HCT116 (cell line): ENCODE measurements at regions not wholly inside any gene's neighbourhood (a gene's known extent, or its start where the extent isn't known, plus 50 kb on each side); places are given as distances from the start of the nearest gene placed in this dataset.
A peak's percentile ranks its signal among the peaks of the same experiment; 100 is the strongest.

Experiments
- ATAC-seq: fragments of 200-7000 bp; cut with Tn5 transposase; 2 replicates; pipeline ENCODE4 v1.9.1; 2020; ENCODE audit warnings: mild to moderate bottlenecking, moderate library complexity
- BruUV-seq: library from RNA; stranded (reverse); fragments of 400-500 nt; replicated peaks from 2 replicates; lab custom pipeline; 2021; lab: Mats Ljungman, UMichigan
- CTCF ChIA-PET: fragments of 300-600 bp; sonication (Branson Sonifier 250); formaldehyde crosslinking; loops from one replicate; lab custom pipeline; 2021; ENCODE audit warnings: antibody characterized with exemption; lab: Charles Lee
- POLR2A ChIA-PET: fragments of 300-600, 350-600 bp; sonication (Branson Sonifier 250); formaldehyde crosslinking; loops from one replicate; lab custom pipeline; 2021; ENCODE audit warnings: antibody characterized with exemption; lab: Charles Lee
- RAD21 ChIA-PET, 2 experiments: fragments of 300-600 bp; sonication (Branson Sonifier 250); formaldehyde crosslinking; loops; one replicate each; lab custom pipeline; 2023; ENCODE audit warnings: low total read pairs in 2 of 2; ENCODE audit not compliant: uncharacterized antibody in 2 of 2, unreplicated experiment in 2 of 2, low non-redundant PET in 1 of 2; lab: Charles Lee
- DNase-seq: peaks from one replicate; pipeline ENCODE4 v3.0.0-alpha.2; 2010; ENCODE audit warnings: low read depth, low spot score
- H2AFZ ChIP-seq: fragments of 200-600 bp; shearing (Covaris generic), sonication (generic); 2 replicates; pipeline ENCODE4 v1.6.1; 2017; ENCODE audit warnings: low read depth, mixed run types, mixed read lengths, antibody characterized with exemption, low read length; ENCODE audit not compliant: poor library complexity, severe bottlenecking
- H3K27ac ChIP-seq: 2 replicates; pipeline ENCODE4 v1.5.1; 2012; ENCODE audit warnings: low read depth, low read length
- H3K27me3 ChIP-seq: fragments of 200-600 bp; sonication (generic); 2 replicates; pipeline ENCODE4 v1.6.1; 2016; ENCODE audit warnings: mixed run types, low read length, mixed read lengths; ENCODE audit not compliant: insufficient read depth
- H3K36me3 ChIP-seq, 2 experiments: fragments of 200-500 bp in 1 of 2; fragments of 200-600 bp in 1 of 2; sonication (Bioruptor generic) in 1 of 2; sonication (generic) in 1 of 2; 2 replicates each; pipeline versions ENCODE4 v1.5.1 to v1.6.1; 2014 to 2016; ENCODE audit warnings: low read length in 2 of 2, inconsistent platforms in 1 of 2, mixed read lengths in 1 of 2, mixed run types in 1 of 2; ENCODE audit not compliant: insufficient read depth in 2 of 2, control insufficient read depth in 1 of 2
- H3K4me1 ChIP-seq, 2 experiments: fragments of 200-600 bp in 1 of 2; sonication (generic) in 1 of 2; 2 replicates each; pipeline versions ENCODE4 v1.5.1 to v1.6.1; 2012 to 2017; ENCODE audit warnings: low read length in 2 of 2, inconsistent platforms in 1 of 2, mild to moderate bottlenecking in 1 of 2, mixed read lengths in 1 of 2, mixed run types in 1 of 2, moderate library complexity in 1 of 2; ENCODE audit not compliant: insufficient read depth in 2 of 2, control insufficient read depth in 1 of 2
- H3K4me2 ChIP-seq: fragments of 200-600 bp; sonication (generic); 2 replicates; pipeline ENCODE4 v1.6.1; 2017; ENCODE audit warnings: mixed run types, low read length, mixed read lengths
- H3K4me3 ChIP-seq, 2 experiments: fragments of 200-600 bp in 1 of 2; sonication (generic) in 1 of 2; replicated peaks in 1 of 2; 2 replicates each; pipeline ENCODE4 v1.5.1; 2011 to 2016; ENCODE audit warnings: low read length in 2 of 2, control low read depth in 1 of 2, low read depth in 1 of 2, mild to moderate bottlenecking in 1 of 2, mixed read lengths in 1 of 2, mixed run types in 1 of 2
- H3K79me2 ChIP-seq: fragments of 200-600 bp; sonication (generic); 2 replicates; pipeline ENCODE4 v1.6.1; 2017; ENCODE audit warnings: mild to moderate bottlenecking, mixed run types, low read length, moderate library complexity, mixed read lengths; ENCODE audit not compliant: insufficient read depth
- H3K9ac ChIP-seq: fragments of 200-600 bp; sonication (generic); 2 replicates; pipeline ENCODE4 v1.6.1; 2016; ENCODE audit warnings: low read length, mixed read lengths
- H3K9me2 ChIP-seq: fragments of 200-600 bp; sonication (generic), shearing (Covaris generic); 2 replicates; pipeline ENCODE4 v1.6.1; 2017; ENCODE audit warnings: mixed run types, mild to moderate bottlenecking, moderate library complexity; ENCODE audit not compliant: insufficient read depth
- H3K9me3 ChIP-seq, 2 experiments: fragments of 200-500 bp in 1 of 2; fragments of 200-600 bp in 1 of 2; sonication (Bioruptor generic) in 1 of 2; sonication (generic) in 1 of 2; 2 replicates each; pipeline ENCODE4 v1.6.1; 2014 to 2017; ENCODE audit warnings: low read length in 2 of 2, mixed read lengths in 2 of 2, inconsistent platforms in 1 of 2, low read depth in 1 of 2, mild to moderate bottlenecking in 1 of 2, mixed run types in 1 of 2, moderate library complexity in 1 of 2; ENCODE audit not compliant: control insufficient read depth in 1 of 2, insufficient read depth in 1 of 2
- H4K20me1 ChIP-seq: fragments of 200-600 bp; sonication (generic), shearing (Covaris generic); 2 replicates; pipeline ENCODE4 v1.6.1; 2017; ENCODE audit warnings: mixed run types, mild to moderate bottlenecking, moderate library complexity; ENCODE audit not compliant: insufficient read depth
- JUND ChIP-seq: IDR thresholded peaks from 2 replicates; pipeline ENCODE4 v1.6.1; 2012
- POLR2AphosphoS5 ChIP-seq: IDR thresholded peaks from 2 replicates; pipeline ENCODE4 v1.6.1; 2011; ENCODE audit warnings: mild to moderate bottlenecking, low read depth, low read length, moderate library complexity
- RAD21 ChIP-seq: IDR thresholded peaks from 2 replicates; pipeline ENCODE4 v1.6.1; 2012; ENCODE audit warnings: low read depth, mild to moderate bottlenecking
- YY1 ChIP-seq: IDR thresholded peaks from 2 replicates; pipeline ENCODE4 v1.6.1; 2011; ENCODE audit warnings: low read length, low read depth, moderate library complexity, mild to moderate bottlenecking; ENCODE audit not compliant: insufficient replicate concordance; ENCODE audit errors: extremely low read depth
- intact Hi-C: fragments of 100-400 bp; cut with micrococcal nuclease; formaldehyde crosslinking; loops from 2 replicates; pipeline ENCODE4 v1.10.0; 2022
- TF ChIP-seq, protein P1 (sequence below), 3 experiments: fragments of 200-600 bp in 1 of 3; sonication (generic) in 1 of 3; IDR thresholded peaks in 2 of 3; conservative IDR thresholded peaks in 1 of 3; 2 replicates each; pipeline ENCODE4 v1.5.1; 2012 to 2017; ENCODE audit warnings: low read depth in 2 of 3, low read length in 2 of 3, antibody characterized with exemption in 1 of 3, borderline replicate concordance in 1 of 3, control low read depth in 1 of 3, mild to moderate bottlenecking in 1 of 3, mixed read lengths in 1 of 3, mixed run types in 1 of 3, moderate library complexity in 1 of 3; ENCODE audit not compliant: insufficient read depth in 1 of 3
- TF ChIP-seq, protein P2 (sequence below): IDR thresholded peaks from 2 replicates; pipeline ENCODE4 v1.6.1; 2012

DNA sequence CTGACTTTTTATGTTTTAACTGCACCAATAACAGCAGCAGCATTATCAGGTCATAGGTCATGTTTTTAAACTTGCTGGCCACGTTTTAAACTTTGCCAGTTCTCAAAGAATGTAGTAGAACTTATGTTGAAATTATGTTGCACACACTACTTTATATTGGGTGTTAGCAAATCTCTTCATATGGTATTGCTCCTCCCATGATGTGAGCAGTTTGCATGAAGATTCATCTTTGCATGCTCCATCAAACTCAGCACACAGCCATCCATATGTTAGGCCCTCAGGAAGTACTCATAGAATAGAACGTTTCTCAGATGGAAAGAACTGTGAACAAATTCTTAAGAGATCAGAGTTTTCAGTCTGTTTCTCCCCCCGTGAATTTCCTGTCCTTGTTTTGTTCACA lies 128.6 kb upstream of the MAP9 start (continued):
- TF ChIP-seq YY1 (no peak), POLR2AphosphoS5 (no peak), JUND (no peak)

DNA sequence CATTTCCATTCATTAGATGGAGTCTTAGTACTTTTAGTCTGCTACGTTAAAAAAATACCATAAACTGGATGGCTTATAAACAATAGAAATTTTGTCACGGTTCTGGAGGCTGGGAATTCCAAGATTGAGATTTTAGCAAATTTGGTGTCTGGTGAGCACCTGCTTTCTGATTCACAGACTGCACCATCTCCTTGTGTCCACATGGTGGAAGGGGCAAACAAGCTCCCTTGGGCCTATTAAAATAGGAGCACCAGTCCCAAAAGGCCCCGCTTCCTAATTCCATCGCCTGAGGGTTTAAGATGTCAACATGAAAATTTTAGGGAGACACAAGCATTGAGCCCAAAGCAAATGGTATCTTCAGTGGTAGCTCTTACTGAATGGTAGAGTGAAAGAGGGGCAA lies 120.5 kb upstream of the MAP9 start:
- Histone ChIP-seq H4K20me1 (no peaks in the 10 kb centered on the region), H3K9me2 (no peaks in the 10 kb centered on the region), H3K79me2 (no peaks in the 10 kb centered on the region)
- no peak for ATAC-seq
- RAD21 ChIA-PET = no interaction called here
- TF ChIP-seq, protein P1, sequence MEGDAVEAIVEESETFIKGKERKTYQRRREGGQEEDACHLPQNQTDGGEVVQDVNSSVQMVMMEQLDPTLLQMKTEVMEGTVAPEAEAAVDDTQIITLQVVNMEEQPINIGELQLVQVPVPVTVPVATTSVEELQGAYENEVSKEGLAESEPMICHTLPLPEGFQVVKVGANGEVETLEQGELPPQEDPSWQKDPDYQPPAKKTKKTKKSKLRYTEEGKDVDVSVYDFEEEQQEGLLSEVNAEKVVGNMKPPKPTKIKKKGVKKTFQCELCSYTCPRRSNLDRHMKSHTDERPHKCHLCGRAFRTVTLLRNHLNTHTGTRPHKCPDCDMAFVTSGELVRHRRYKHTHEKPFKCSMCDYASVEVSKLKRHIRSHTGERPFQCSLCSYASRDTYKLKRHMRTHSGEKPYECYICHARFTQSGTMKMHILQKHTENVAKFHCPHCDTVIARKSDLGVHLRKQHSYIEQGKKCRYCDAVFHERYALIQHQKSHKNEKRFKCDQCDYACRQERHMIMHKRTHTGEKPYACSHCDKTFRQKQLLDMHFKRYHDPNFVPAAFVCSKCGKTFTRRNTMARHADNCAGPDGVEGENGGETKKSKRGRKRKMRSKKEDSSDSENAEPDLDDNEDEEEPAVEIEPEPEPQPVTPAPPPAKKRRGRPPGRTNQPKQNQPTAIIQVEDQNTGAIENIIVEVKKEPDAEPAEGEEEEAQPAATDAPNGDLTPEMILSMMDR (IDR thresholded peaks at IDR 0.05 in 2 of 3, conservative IDR thresholded peaks at IDR 0.05 in 1 of 3; ENCODE audit: borderline replicate concordance in 1 of 3, insufficient read depth in 1 of 3, low read depth in 2 of 3, low read length in 2 of 3) = peak in 2 of 3 experiments; percentile 31 to 38; a peak in 3 of 6 replicates
- TF ChIP-seq, protein P2, sequence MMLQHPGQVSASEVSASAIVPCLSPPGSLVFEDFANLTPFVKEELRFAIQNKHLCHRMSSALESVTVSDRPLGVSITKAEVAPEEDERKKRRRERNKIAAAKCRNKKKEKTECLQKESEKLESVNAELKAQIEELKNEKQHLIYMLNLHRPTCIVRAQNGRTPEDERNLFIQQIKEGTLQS = no peak
- peak; percentile 3; the same call in 1 of the 2 replicates for TF ChIP-seq RAD21
- TF ChIP-seq, all 23 proteins: peak for 2
- DNase-seq = no peak
- Histone ChIP-seq H3K27ac (no peak overlapping the region), H3K4me3 (no peak overlapping the region), H3K9me3 (no peaks in the 10 kb centered on the region), H3K9ac (no peak overlapping the region), H3K4me1 (no peaks in the 10 kb centered on the region), H2AFZ (no peak overlapping the region), H3K27me3 (no peaks in the 10 kb centered on the region), H3K36me3 (no peaks in the 10 kb centered on the region), H3K4me2 (no peak overlapping the region)
- BruUV-seq = no TSS peak
- CTCF ChIA-PET = interaction anchor here (1.0 kb wide), 2 partner anchors 9 to 290 kb away, joined by 3 to 4 read pairs; no protein-coding TSS in a partner anchor
- POLR2A ChIA-PET = no interaction called here
- intact Hi-C loops = no loop called here
